ENCODE measurements at regions not wholly inside any gene's neighbourhood (a gene's known extent, or its start where the extent isn't known, plus 50 kb on each side); places are given as distances from the start of the nearest gene placed in this dataset.
"Not testable (repeated sequence)": the region's sequence is repeated elsewhere in the genome, so short reads cannot be mapped to it uniquely, and the experiment has no call there.

- Histone ChIP-seq H3K4me3 (peak overlapping the region; percentile 4; the same call in 1 of the 2 replicates), H3K27ac (ENCODE audit: extremely low read depth, low read depth, low read length) (peak overlapping the region; percentile 9; the same call in 1 of the 3 replicates), H3K9ac (ENCODE audit: insufficient read depth in 1 of 2, low read depth in 2 of 2, low read length in 2 of 2) (peak overlapping the region; percentile 15 to 87; a peak in 3 of 4 replicates), H3K4me2 (ENCODE audit: insufficient read depth, low read length) (peak overlapping the region; percentile 68)
- TSS peak; percentile 19 for BruUV-seq (replicated peaks)
- H3K9me3 ChIP-seq (replicated peaks; ENCODE audit: control insufficient read depth, insufficient read depth, low read depth, low read length); H3K4me1 ChIP-seq (replicated peaks in 1 of 2; ENCODE audit: control insufficient read depth in 2 of 2, insufficient read depth in 2 of 2, low read length in 2 of 2); ATAC-seq; H3K27me3 ChIP-seq (ENCODE audit: control insufficient read depth in 2 of 2, insufficient read depth in 2 of 2, low read length in 2 of 2); H3K36me3 ChIP-seq (ENCODE audit: control insufficient read depth, insufficient read depth, low read length); POLR2A ChIA-PET; FAIRE-seq; intact Hi-C loops (cut with micrococcal nuclease); H3K79me2 ChIP-seq (ENCODE audit: control insufficient read depth, insufficient read depth, low read length); CTCF ChIA-PET (ENCODE audit: low intra/inter-chr PET ratio); H4K20me1 ChIP-seq (replicated peaks; ENCODE audit: control insufficient read depth, insufficient read depth, low read length); H3K9me1 ChIP-seq (ENCODE audit: control insufficient read depth, insufficient read depth, low read length); H2AFZ ChIP-seq (ENCODE audit: low read depth, low read length): not testable (repeated sequence)
- DNase-seq (ENCODE audit: extremely low read depth in 1 of 4, low spot score in 3 of 4) = peak in 2 of 4 experiments; percentile 2 to 37
- in situ Hi-C loops (cut with MboI) = loop anchor here (25.0 kb wide), 1 partner anchor 764 kb away; no protein-coding TSS in a partner anchor
- TF ChIP-seq NRF1 (conservative IDR thresholded peaks at IDR 0.05 in 1 of 2, IDR thresholded peaks at IDR 0.05 in 1 of 2) (peak; percentile 80 to 83), POLR2G (IDR thresholded peaks at IDR 0.05; ENCODE audit: low read depth, low read length) (peak; percentile 45; the same call in 1 of the 2 replicates), RBFOX2 (IDR thresholded peaks at IDR 0.05; ENCODE audit: low read depth, low read length) (0 out of 2 replicates have a peak, but pooled peaks have one; percentile 24)
- WGBS (ENCODE audit: insufficient coverage, low coverage, missing lambda C conversion rate) = 39% methylated on average over 32 of the region's 65 CpGs
Measured at GRCh38 chr21:9823197-9824157, 697.9 kb upstream of the TPTE start.

- H3K4me2 ChIP-seq (ENCODE audit: insufficient read depth, low read length); POLR2A ChIA-PET; H3K27ac ChIP-seq (ENCODE audit: extremely low read depth, low read depth, low read length); BruUV-seq (replicated peaks); H3K36me3 ChIP-seq (ENCODE audit: control insufficient read depth, insufficient read depth, low read length); H3K9me3 ChIP-seq (replicated peaks; ENCODE audit: control insufficient read depth, insufficient read depth, low read depth, low read length); H2AFZ ChIP-seq (ENCODE audit: low read depth, low read length); ATAC-seq; H3K9ac ChIP-seq (ENCODE audit: insufficient read depth in 1 of 2, low read depth in 2 of 2, low read length in 2 of 2); H3K27me3 ChIP-seq (ENCODE audit: control insufficient read depth in 2 of 2, insufficient read depth in 2 of 2, low read length in 2 of 2); H3K4me1 ChIP-seq (replicated peaks in 1 of 2; ENCODE audit: control insufficient read depth in 2 of 2, insufficient read depth in 2 of 2, low read length in 2 of 2); FAIRE-seq; in situ Hi-C loops (cut with MboI); H4K20me1 ChIP-seq (replicated peaks; ENCODE audit: control insufficient read depth, insufficient read depth, low read length); DNase-seq (ENCODE audit: extremely low read depth in 1 of 4, low spot score in 3 of 4); CTCF ChIA-PET (ENCODE audit: low intra/inter-chr PET ratio); H3K79me2 ChIP-seq (ENCODE audit: control insufficient read depth, insufficient read depth, low read length); H3K9me1 ChIP-seq (ENCODE audit: control insufficient read depth, insufficient read depth, low read length); intact Hi-C loops (cut with micrococcal nuclease); H3K4me3 ChIP-seq: not testable (repeated sequence)
- no CpG with 5 or more reads among the region's 32 CpGs for WGBS (ENCODE audit: insufficient coverage, low coverage, missing lambda C conversion rate)
Measured at GRCh38 chr21:9830801-9831200, 690.6 kb upstream of the TPTE start.

- H3K36me3 ChIP-seq (ENCODE audit: control insufficient read depth, insufficient read depth, low read length); H2AFZ ChIP-seq (ENCODE audit: low read depth, low read length); H3K79me2 ChIP-seq (ENCODE audit: control insufficient read depth, insufficient read depth, low read length); H3K4me1 ChIP-seq (replicated peaks in 1 of 2; ENCODE audit: control insufficient read depth in 2 of 2, insufficient read depth in 2 of 2, low read length in 2 of 2); H4K20me1 ChIP-seq (replicated peaks; ENCODE audit: control insufficient read depth, insufficient read depth, low read length); H3K27me3 ChIP-seq (ENCODE audit: control insufficient read depth in 2 of 2, insufficient read depth in 2 of 2, low read length in 2 of 2); H3K9me3 ChIP-seq (replicated peaks; ENCODE audit: control insufficient read depth, insufficient read depth, low read depth, low read length); H3K27ac ChIP-seq (ENCODE audit: extremely low read depth, low read depth, low read length); POLR2A ChIA-PET; H3K4me3 ChIP-seq; H3K9ac ChIP-seq (ENCODE audit: insufficient read depth in 1 of 2, low read depth in 2 of 2, low read length in 2 of 2); in situ Hi-C loops (cut with MboI); CTCF ChIA-PET (ENCODE audit: low intra/inter-chr PET ratio); DNase-seq (ENCODE audit: extremely low read depth in 1 of 4, low spot score in 3 of 4); ATAC-seq; FAIRE-seq; intact Hi-C loops (cut with micrococcal nuclease); H3K9me1 ChIP-seq (ENCODE audit: control insufficient read depth, insufficient read depth, low read length): not testable (repeated sequence)
- peak overlapping the region; percentile 49 for H3K4me2 ChIP-seq (ENCODE audit: insufficient read depth, low read length)
- TSS peak; percentile 55 for BruUV-seq (replicated peaks)
- WGBS (ENCODE audit: insufficient coverage, low coverage, missing lambda C conversion rate) = 27% methylated on average over 7 of the region's 18 CpGs
Measured at GRCh38 chr21:9832751-9833150, 688.6 kb upstream of the TPTE start.
